ENCODE measurements at regions not wholly inside any gene's neighbourhood (a gene's known extent, or its start where the extent isn't known, plus 50 kb on each side); places are given as distances from the start of the nearest gene placed in this dataset.

- no peak overlapping the region for H3K4me3 ChIP-seq (ENCODE audit: control insufficient read depth, low read depth, low read length)
- TF ChIP-seq CTCF (IDR thresholded peaks at IDR 0.05; ENCODE audit: control insufficient read depth, insufficient read depth, low read depth, low read length, missing control alignments): no peak
- no peak for DNase-seq (ENCODE audit: low read depth)
These were observed 56.8 kb downstream of the IZUMO3 start for GRCh38 chr9:24488896-24489295.

GRCh38 chr9:24487946-24488345 lies 57.8 kb downstream of the IZUMO3 start:
- no peak for DNase-seq (ENCODE audit: low read depth)
- no peak for TF ChIP-seq CTCF (IDR thresholded peaks at IDR 0.05; ENCODE audit: control insufficient read depth, insufficient read depth, low read depth, low read length, missing control alignments)

GRCh38 chr9:24487250-24487861 lies 58.3 kb downstream of the IZUMO3 start:
- DNase-seq (ENCODE audit: low read depth): no peak
- TF ChIP-seq CTCF (IDR thresholded peaks at IDR 0.05; ENCODE audit: control insufficient read depth, insufficient read depth, low read depth, low read length, missing control alignments): no peak
- H3K4me3 ChIP-seq (ENCODE audit: control insufficient read depth, low read depth, low read length): no peak overlapping the region

More at GRCh38 chr9:24487946-24488345, 57.8 kb downstream of the IZUMO3 start:
- no peak overlapping the region for H3K4me3 ChIP-seq (ENCODE audit: control insufficient read depth, low read depth, low read length)

GRCh38 chr9:24479361-24480059 lies 66.2 kb downstream of the IZUMO3 start:
- H3K4me3 ChIP-seq (ENCODE audit: control insufficient read depth, low read depth, low read length): no peak overlapping the region
- no peak for DNase-seq (ENCODE audit: low read depth)
- TF ChIP-seq CTCF (IDR thresholded peaks at IDR 0.05; ENCODE audit: control insufficient read depth, insufficient read depth, low read depth, low read length, missing control alignments): no peak

- DNase-seq (ENCODE audit: low read depth): no peak
- no peak for TF ChIP-seq CTCF (IDR thresholded peaks at IDR 0.05; ENCODE audit: control insufficient read depth, insufficient read depth, low read depth, low read length, missing control alignments)
These were observed 81.3 kb downstream of the IZUMO3 start for GRCh38 chr9:24464319-24464951.

GRCh38 chr9:24462951-24463350 lies 82.7 kb downstream of the IZUMO3 start:
- no peak for DNase-seq (ENCODE audit: low read depth)
- no peak overlapping the region for H3K4me3 ChIP-seq (ENCODE audit: control insufficient read depth, low read depth, low read length)
- no peak for TF ChIP-seq CTCF (IDR thresholded peaks at IDR 0.05; ENCODE audit: control insufficient read depth, insufficient read depth, low read depth, low read length, missing control alignments)

More at GRCh38 chr9:24464319-24464951, 81.3 kb downstream of the IZUMO3 start:
- H3K4me3 ChIP-seq (ENCODE audit: control insufficient read depth, low read depth, low read length): no peak overlapping the region
